ENCODE measurements at regions not wholly inside any gene's neighbourhood (a gene's known extent, or its start where the extent isn't known, plus 50 kb on each side); places are given as distances from the start of the nearest gene placed in this dataset.

GRCh38 chr2:155145758-155146229 lies 447.3 kb downstream of the KCNJ3 start:
- TF ChIP-seq MAFK (IDR thresholded peaks at IDR 0.05; ENCODE audit: low read depth, low read length) (no peak), MXI1 (IDR thresholded peaks at IDR 0.05; ENCODE audit: borderline replicate concordance, low read depth, low read length) (no peak), RAD21 (IDR thresholded peaks at IDR 0.05; ENCODE audit: low read length) (no peak), BHLHE40 (IDR thresholded peaks at IDR 0.05; ENCODE audit: low read depth, low read length) (no peak)

Data from IMR-90 (cell line).